Neural progenitor cell (in vitro differentiated cells): ENCODE measurements at regions not wholly inside any gene's neighbourhood (a gene's known extent, or its start where the extent isn't known, plus 50 kb on each side); places are given as distances from the start of the nearest gene placed in this dataset.

Experiments
- DNase-seq: peaks from one replicate; pipeline ENCODE4 v3.0.0-alpha.2; 2016; ENCODE audit warnings: low spot score
- H2AFZ ChIP-seq: fragments of 200-600 bp; sonication (generic); replicated peaks from 2 replicates; pipeline ENCODE4 v1.6.1; 2016; ENCODE audit warnings: antibody characterized with exemption
- H3F3A ChIP-seq: fragments of 200-600 bp; sonication (generic); 2 replicates; pipeline ENCODE4 v1.6.1; 2016; ENCODE audit warnings: antibody characterized with exemption, low read depth
- H3K27ac ChIP-seq: fragments of 200-600 bp; sonication (generic); 2 replicates; pipeline ENCODE4 v1.5.1; 2016; ENCODE audit warnings: mild to moderate bottlenecking
- H3K27me3 ChIP-seq: fragments of 200-600 bp; sonication (generic); 2 replicates; pipeline ENCODE4 v1.6.1; 2016; ENCODE audit warnings: mild to moderate bottlenecking, moderate library complexity
- H3K36me3 ChIP-seq: fragments of 200-600 bp; sonication (generic); 2 replicates; pipeline ENCODE4 v1.5.1; 2016
- H3K4me1 ChIP-seq: fragments of 200-600 bp; sonication (generic); 2 replicates; pipeline ENCODE4 v1.6.1; 2016; ENCODE audit warnings: mixed run types
- H3K4me2 ChIP-seq: fragments of 200-600 bp; sonication (generic); 2 replicates; pipeline ENCODE4 v1.6.1; 2016
- H3K4me3 ChIP-seq: fragments of 200-600 bp; sonication (generic); 2 replicates; pipeline ENCODE4 v1.5.1; 2016
- H3K79me2 ChIP-seq: fragments of 200-600 bp; sonication (generic); 2 replicates; pipeline ENCODE4 v1.6.1; 2016; ENCODE audit warnings: low read depth
- H3K9ac ChIP-seq: fragments of 200-600 bp; sonication (generic); 2 replicates; pipeline ENCODE4 v1.6.1; 2016
- H3K9me3 ChIP-seq: fragments of 200-600 bp; sonication (generic); 2 replicates; pipeline ENCODE4 v1.5.1; 2016; ENCODE audit warnings: low read depth
- H4K20me1 ChIP-seq: fragments of 200-600 bp; sonication (generic); 2 replicates; pipeline ENCODE4 v1.6.1; 2016; ENCODE audit warnings: low read depth
- H3K27ac Mint-ChIP-seq: 3 replicates; pipeline ENCODE4 v1.8.0; 2021; ENCODE audit warnings: mixed read lengths
- H3K27me3 Mint-ChIP-seq: 2 replicates; pipeline ENCODE4 v1.8.0; 2022; ENCODE audit warnings: low read depth, mild to moderate bottlenecking, inconsistent platforms, moderate library complexity, mixed read lengths; ENCODE audit not compliant: insufficient read depth
- H3K36me3 Mint-ChIP-seq: 3 replicates; pipeline ENCODE4 v1.8.0; 2021; ENCODE audit warnings: mixed read lengths
- H3K4me1 Mint-ChIP-seq: 3 replicates; pipeline ENCODE4 v1.8.0; 2021; ENCODE audit warnings: mixed read lengths
- H3K4me3 Mint-ChIP-seq: 3 replicates; pipeline ENCODE4 v1.8.0; 2021; ENCODE audit warnings: mild to moderate bottlenecking, moderate library complexity, mixed read lengths
- H3K9me3 Mint-ChIP-seq: 3 replicates; pipeline ENCODE4 v1.8.0; 2020; ENCODE audit warnings: mixed read lengths
- CTCF ChIP-seq: fragments of 200-600 bp; sonication (generic); IDR thresholded peaks from 2 replicates; pipeline ENCODE4 v1.5.1; 2017; ENCODE audit warnings: antibody characterized with exemption, mild to moderate bottlenecking
- EZH2 ChIP-seq: fragments of 200-600 bp; sonication (generic); IDR thresholded peaks from 2 replicates; pipeline ENCODE4 v1.6.1; 2017; ENCODE audit warnings: antibody characterized with exemption, mild to moderate bottlenecking, moderate library complexity
- EZH2phosphoT487 ChIP-seq: fragments of 200-600 bp; sonication (generic); IDR thresholded peaks from 2 replicates; pipeline ENCODE4 v1.6.1; 2017; ENCODE audit warnings: antibody characterized with exemption

DNA sequence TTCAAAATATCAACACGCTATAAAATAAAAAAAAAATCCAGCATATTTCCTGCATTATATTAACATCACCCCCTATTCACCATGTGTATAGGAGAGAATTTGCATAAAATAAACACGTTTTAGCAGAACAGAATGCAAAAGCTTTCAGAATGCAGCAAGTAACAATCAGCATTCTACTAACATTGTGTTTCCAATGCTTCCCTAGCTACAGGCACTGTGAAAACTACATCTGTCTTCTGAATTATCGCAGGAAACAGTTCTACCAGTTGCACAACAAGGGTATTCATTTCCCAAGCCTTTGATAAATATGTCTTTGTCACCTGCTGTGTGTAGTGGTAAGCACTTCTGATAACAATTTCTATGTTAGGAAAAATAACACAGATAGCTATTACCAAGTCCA is 1015.8 kb downstream of the CDH18 start:
- H3K4me3 ChIP-seq: no peak overlapping the region
- TF ChIP-seq CTCF: no peak
- no peak for TF ChIP-seq EZH2phosphoT487
- TF ChIP-seq EZH2: no peak
- H3K27ac Mint-ChIP-seq: no peak overlapping the region
- no peaks in the 10 kb centered on the region for H3K36me3 Mint-ChIP-seq
- no peak overlapping the region for H3K4me2 ChIP-seq
- no peak for DNase-seq
- H3K4me3 Mint-ChIP-seq: no peak overlapping the region
- no peaks in the 10 kb centered on the region for H3K4me1 ChIP-seq
- no peaks in the 10 kb centered on the region for H3F3A ChIP-seq
- H3K4me1 Mint-ChIP-seq: no peaks in the 10 kb centered on the region
- H3K9me3 ChIP-seq: no peaks in the 10 kb centered on the region
- H2AFZ ChIP-seq: no peak overlapping the region
- H3K79me2 ChIP-seq: no peaks in the 10 kb centered on the region
- H3K27ac ChIP-seq: no peak overlapping the region
- H4K20me1 ChIP-seq: no peaks in the 10 kb centered on the region
- H3K36me3 ChIP-seq: no peaks in the 10 kb centered on the region
- H3K27me3 ChIP-seq: no peaks in the 10 kb centered on the region
- no peak overlapping the region for H3K9ac ChIP-seq
- no peaks in the 10 kb centered on the region for H3K9me3 Mint-ChIP-seq
- peaks cover 2% of the 10 kb centered on the region for H3K27me3 Mint-ChIP-seq

DNA sequence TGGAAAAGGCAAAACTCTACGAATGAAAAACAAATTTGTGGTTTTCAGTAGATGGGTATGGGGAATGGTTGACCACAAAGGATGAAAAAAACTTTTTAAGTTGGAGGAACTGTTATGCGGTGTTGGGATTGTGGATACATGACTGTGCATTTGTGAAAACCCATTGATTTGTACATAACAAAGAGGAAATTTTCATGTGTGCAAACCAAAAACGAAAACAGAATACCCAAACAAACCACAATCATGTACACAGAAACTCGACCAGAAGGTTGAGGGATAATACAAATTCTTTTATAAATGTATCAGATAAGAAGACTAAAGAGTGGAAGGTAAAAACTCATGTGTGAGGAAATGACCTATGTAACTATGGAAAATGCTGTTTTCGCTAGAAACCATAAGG is 1012.4 kb downstream of the CDH18 start:
- no peaks in the 10 kb centered on the region for H3K4me1 ChIP-seq
- Mint-ChIP-seq H3K36me3 (no peaks in the 10 kb centered on the region), H3K9me3 (no peaks in the 10 kb centered on the region), H3K27ac (no peak overlapping the region), H3K27me3 (no peaks in the 10 kb centered on the region), H3K4me1 (no peaks in the 10 kb centered on the region), H3K4me3 (no peak overlapping the region)
- H3K9ac ChIP-seq: no peak overlapping the region
- no peak overlapping the region for H3K4me2 ChIP-seq
- peak overlapping the region; percentile 4 for H2AFZ ChIP-seq
- H3K27me3 ChIP-seq: no peaks in the 10 kb centered on the region
- H3K4me3 ChIP-seq: no peak overlapping the region
- H4K20me1 ChIP-seq: no peaks in the 10 kb centered on the region
- no peaks in the 10 kb centered on the region for H3F3A ChIP-seq
- no peak for DNase-seq
- no peaks in the 10 kb centered on the region for H3K9me3 ChIP-seq
- H3K36me3 ChIP-seq: no peaks in the 10 kb centered on the region
- TF ChIP-seq EZH2phosphoT487 (no peak), CTCF (no peak), EZH2 (no peak)
- no peaks in the 10 kb centered on the region for H3K79me2 ChIP-seq
- H3K27ac ChIP-seq: no peak overlapping the region

GRCh38 chr5:18977880-18978279 is 1010.1 kb downstream of the CDH18 start:
- peaks cover 12% of the 10 kb centered on the region for H3K9me3 Mint-ChIP-seq
- Histone ChIP-seq H2AFZ (no peak overlapping the region), H3K79me2 (no peaks in the 10 kb centered on the region), H3K4me2 (no peak overlapping the region), H3K9ac (no peak overlapping the region), H3K9me3 (peaks cover 6% of the 10 kb centered on the region), H3K27ac (no peak overlapping the region), H3K4me3 (no peak overlapping the region), H3K27me3 (no peaks in the 10 kb centered on the region), H4K20me1 (no peaks in the 10 kb centered on the region), H3F3A (no peaks in the 10 kb centered on the region), H3K36me3 (no peaks in the 10 kb centered on the region), H3K4me1 (no peaks in the 10 kb centered on the region)
- no peak for DNase-seq
- no peaks in the 10 kb centered on the region for H3K4me1 Mint-ChIP-seq
- TF ChIP-seq CTCF: no peak
- TF ChIP-seq EZH2phosphoT487: no peak
- no peaks in the 10 kb centered on the region for H3K27me3 Mint-ChIP-seq
- no peak overlapping the region for H3K4me3 Mint-ChIP-seq
- no peak overlapping the region for H3K27ac Mint-ChIP-seq
- no peaks in the 10 kb centered on the region for H3K36me3 Mint-ChIP-seq
